GM12878 (cell line): ENCODE measurements at regions not wholly inside any gene's neighbourhood (a gene's known extent, or its start where the extent isn't known, plus 50 kb on each side); places are given as distances from the start of the nearest gene placed in this dataset.

Experiments used
- ATAC-seq: fragments of 200-7000 bp; cut with Tn5 transposase; 3 replicates; pipeline ENCODE4 v1.9.1; 2020; ENCODE audit warnings: mild to moderate bottlenecking, moderate library complexity
- BruUV-seq: library from RNA; stranded (reverse); fragments of 400-500 nt; replicated peaks from 2 replicates; lab custom pipeline; 2021; lab: Mats Ljungman, UMichigan
- CTCF ChIA-PET: fragments of 300-600 bp; sonication (Branson Sonifier 250); formaldehyde crosslinking; extraction: SDS; loops from one replicate; lab custom pipeline; 2021; ENCODE audit warnings: inconsistent platforms; lab: Yijun Ruan, JAX
- POLR2A ChIA-PET: fragments of 350-600 bp; formaldehyde crosslinking; extraction: SDS; loops from one replicate; lab custom pipeline; 2021; ENCODE audit warnings: inconsistent platforms; lab: Charles Lee
- RAD21 ChIA-PET: fragments of 300-600 bp; sonication (Branson Sonifier 250); formaldehyde crosslinking; loops from one replicate; lab custom pipeline; 2023; ENCODE audit warnings: antibody characterized with exemption; ENCODE audit not compliant: unreplicated experiment; lab: Charles Lee
- SMC1A ChIA-PET: fragments of 300-600 bp; sonication (Branson Sonifier 250); formaldehyde crosslinking; loops from one replicate; lab custom pipeline; 2023; ENCODE audit not compliant: unreplicated experiment, uncharacterized antibody; lab: Charles Lee
- DNase-seq: peaks from one replicate; pipeline ENCODE4 v3.0.0-alpha.2; 2011; ENCODE audit warnings: low read depth, low spot score
- FAIRE-seq: peaks from 3 replicates; lab custom pipeline; 2011; peaks lifted over from hg19 to GRCh38; lab: Jason Lieb, UNC
- H2AFZ ChIP-seq: 2 replicates; pipeline ENCODE4 v1.6.0; 2011; ENCODE audit warnings: low read depth, low read length, control low read depth; ENCODE audit not compliant: control insufficient read depth
- H3K27ac ChIP-seq: 2 replicates; pipeline ENCODE4 v1.5.1; 2011; ENCODE audit warnings: control low read depth; ENCODE audit not compliant: control insufficient read depth, insufficient read depth
- H3K27me3 ChIP-seq, 2 experiments: replicated peaks in 1 of 2; 2 replicates each; pipeline versions ENCODE4 v1.6.0 to v1.6.1; 2011; ENCODE audit warnings: low read length in 1 of 2; ENCODE audit not compliant: control insufficient read depth in 2 of 2, insufficient read depth in 2 of 2
- H3K36me3 ChIP-seq, 2 experiments: 2 replicates each; pipeline ENCODE4 v1.5.1; 2011; ENCODE audit warnings: low read length in 1 of 2; ENCODE audit not compliant: control insufficient read depth in 2 of 2, insufficient read depth in 2 of 2
- H3K4me1 ChIP-seq: 2 replicates; pipeline ENCODE4 v1.6.1; 2011; ENCODE audit warnings: mild to moderate bottlenecking, low read length, moderate library complexity, mixed read lengths; ENCODE audit not compliant: control insufficient read depth, insufficient read depth
- H3K4me2 ChIP-seq: 2 replicates; pipeline ENCODE4 v1.6.0; 2011; ENCODE audit warnings: control low read depth; ENCODE audit not compliant: control insufficient read depth, insufficient read depth
- H3K4me3 ChIP-seq: fragments of 200-600 bp; sonication (generic); 2 replicates; pipeline ENCODE4 v1.5.1; 2016
- H3K79me2 ChIP-seq: 2 replicates; pipeline ENCODE4 v1.6.0; 2011; ENCODE audit warnings: low read length; ENCODE audit not compliant: control insufficient read depth, insufficient read depth
- H3K9ac ChIP-seq: 2 replicates; pipeline ENCODE4 v1.8.0; 2011; ENCODE audit warnings: low read length, control low read depth, mixed read lengths; ENCODE audit not compliant: control insufficient read depth, insufficient read depth
- H3K9me3 ChIP-seq: replicated peaks from 3 replicates; pipeline ENCODE4 v1.5.1; 2011; ENCODE audit warnings: mild to moderate bottlenecking, low read length; ENCODE audit not compliant: control insufficient read depth, insufficient read depth
- H4K20me1 ChIP-seq: 2 replicates; pipeline ENCODE4 v1.6.0; 2011; ENCODE audit not compliant: control insufficient read depth, insufficient read depth
- CREM ChIP-seq: IDR thresholded peaks from 2 replicates; pipeline ENCODE4 v1.6.1; 2014; ENCODE audit warnings: antibody characterized with exemption, low read depth
- GABPA ChIP-seq: IDR thresholded peaks from 2 replicates; pipeline ENCODE4 v1.6.1; 2014; ENCODE audit warnings: antibody characterized with exemption, low read depth, mild to moderate bottlenecking, inconsistent platforms
- HCFC1 ChIP-seq: fragments of 150-350 bp; IDR thresholded peaks from 2 replicates; pipeline ENCODE4 v1.6.1; 2014; ENCODE audit warnings: low read length
- IRF4 ChIP-seq: IDR thresholded peaks from 2 replicates; pipeline ENCODE4 v1.6.1; 2011; ENCODE audit warnings: low read depth, low read length
- JUNB ChIP-seq: IDR thresholded peaks from 2 replicates; pipeline ENCODE4 v1.6.1; 2016; ENCODE audit warnings: antibody characterized with exemption, mild to moderate bottlenecking
- NFYA ChIP-seq: IDR thresholded peaks from 2 replicates; pipeline ENCODE4 v1.6.1; 2011; ENCODE audit warnings: low read depth, mild to moderate bottlenecking, low read length, improper control_type of control experiment, borderline replicate concordance
- NFYB ChIP-seq: IDR thresholded peaks from 2 replicates; pipeline ENCODE4 v1.6.1; 2011; ENCODE audit warnings: low read depth, mild to moderate bottlenecking, low read length, improper control_type of control experiment, moderate library complexity; ENCODE audit not compliant: insufficient read depth
- NR2C2 ChIP-seq: IDR thresholded peaks from 2 replicates; pipeline ENCODE4 v1.6.1; 2011; ENCODE audit warnings: borderline replicate concordance, low read depth; ENCODE audit not compliant: control insufficient read depth, insufficient read length
- YBX1 ChIP-seq: fragments of 450-650 bp; IDR thresholded peaks from 2 replicates; pipeline ENCODE4 v1.6.1; 2016; ENCODE audit warnings: antibody characterized with exemption
- WGBS: methylation state at CpG from one replicate; pipeline ENCODE4 v1.1.6; 2016; ENCODE audit warnings: low lambda C conversion rate; ENCODE audit not compliant: insufficient replicate concordance, insufficient coverage; ENCODE audit errors: missing lambda C conversion rate; 5-methylcytosine and 5-hydroxymethylcytosine counted together
- in situ Hi-C: fragments of 300-500 bp; cut with MboI; formaldehyde crosslinking; loops from 9 replicates; pipeline ENCODE4 v1.14.3; 2018; ENCODE audit warnings: mixed read lengths
- intact Hi-C: fragments of 100-400 bp; cut with micrococcal nuclease; formaldehyde crosslinking; loops from one replicate; pipeline ENCODE4 v1.14.2; 2022; ENCODE audit not compliant: unreplicated experiment
- TF ChIP-seq, protein P1 (sequence below): fragments of 450-650 bp; IDR thresholded peaks from 2 replicates; pipeline ENCODE4 v1.6.1; 2016; ENCODE audit warnings: mild to moderate bottlenecking

- Histone ChIP-seq H3K4me3 (no peak overlapping the region), H3K4me1 (no peaks in the 10 kb centered on the region), H3K27me3 (no peaks in the 10 kb centered on the region)
- ChIA-PET SMC1A (interaction anchor here (0.9 kb wide), 2 partner anchors 17 to 462 kb away, joined by 3 read pairs; no protein-coding TSS in a partner anchor), POLR2A (no interaction called here)
- 0% methylated on average over 2 of the region's 2 CpGs for WGBS
- ATAC-seq: no peak
- TF ChIP-seq GABPA: no peak
- no peak for TF ChIP-seq HCFC1
- TF ChIP-seq CREM: no peak
- no peak for TF ChIP-seq NR2C2
- TF ChIP-seq IRF4: no peak
- no peak for TF ChIP-seq JUNB
- no peak for TF ChIP-seq NFYB
- TF ChIP-seq NFYA: no peak
- TF ChIP-seq, protein P1, sequence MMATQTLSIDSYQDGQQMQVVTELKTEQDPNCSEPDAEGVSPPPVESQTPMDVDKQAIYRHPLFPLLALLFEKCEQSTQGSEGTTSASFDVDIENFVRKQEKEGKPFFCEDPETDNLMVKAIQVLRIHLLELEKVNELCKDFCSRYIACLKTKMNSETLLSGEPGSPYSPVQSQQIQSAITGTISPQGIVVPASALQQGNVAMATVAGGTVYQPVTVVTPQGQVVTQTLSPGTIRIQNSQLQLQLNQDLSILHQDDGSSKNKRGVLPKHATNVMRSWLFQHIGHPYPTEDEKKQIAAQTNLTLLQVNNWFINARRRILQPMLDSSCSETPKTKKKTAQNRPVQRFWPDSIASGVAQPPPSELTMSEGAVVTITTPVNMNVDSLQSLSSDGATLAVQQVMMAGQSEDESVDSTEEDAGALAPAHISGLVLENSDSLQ: no peak
- no peak for TF ChIP-seq YBX1
- TF ChIP-seq, all 136 proteins: peak for 0
- no TSS peak for BruUV-seq
- in situ Hi-C loops (no loop called here), intact Hi-C loops (loop anchor here (10.0 kb wide), 2 partner anchors 267 to 557 kb away; no protein-coding TSS in a partner anchor)
- H3K9ac ChIP-seq: no peak overlapping the region
- H4K20me1 ChIP-seq: no peaks in the 10 kb centered on the region
- DNase-seq (no peak), FAIRE-seq (no peak)
- no peak overlapping the region for H3K4me2 ChIP-seq
- ChIA-PET CTCF (no interaction called here), RAD21 (no interaction called here)
- H3K27ac ChIP-seq: no peak overlapping the region
- no peaks in the 10 kb centered on the region for H3K36me3 ChIP-seq
- H2AFZ ChIP-seq: no peak overlapping the region
- no peaks in the 10 kb centered on the region for H3K79me2 ChIP-seq
- no peaks in the 10 kb centered on the region for H3K9me3 ChIP-seq
Measured at GRCh38 chr17:71477356-71477755, 643.5 kb upstream of the SOX9 start.
